SK-N-SH (cell line): ENCODE measurements at regions not wholly inside any gene's neighbourhood (a gene's known extent, or its start where the extent isn't known, plus 50 kb on each side); places are given as distances from the start of the nearest gene placed in this dataset.

Experiments used
- CTCF ChIA-PET: fragments of 300-600, 350-600 bp; formaldehyde crosslinking; extraction: SDS; loops from one replicate; lab custom pipeline; 2021; lab: Yijun Ruan, JAX
- POLR2A ChIA-PET: fragments of 350-600 bp; sonication (Branson Sonifier 250); formaldehyde crosslinking; extraction: SDS; loops from one replicate; lab custom pipeline; 2020; ENCODE audit warnings: antibody characterized with exemption, inconsistent platforms; lab: Yijun Ruan, JAX
- DNase-seq: peaks from one replicate; pipeline ENCODE4 v3.0.0; 2012
- H2AFZ ChIP-seq: fragments of 200-600 bp; sonication (generic); 2 replicates; pipeline ENCODE4 v1.8.1; 2016; ENCODE audit warnings: antibody characterized with exemption, mild to moderate bottlenecking, low read depth
- H3F3A ChIP-seq: fragments of 200-600 bp; sonication (generic); replicated peaks from 2 replicates; pipeline ENCODE3; 2016; ENCODE audit warnings: antibody characterized with exemption, mild to moderate bottlenecking; ENCODE audit not compliant: insufficient read depth
- H3K27ac ChIP-seq, 2 experiments: fragments of 200-500 bp in 1 of 2; fragments of 200-600 bp in 1 of 2; sonication (Bioruptor generic) in 1 of 2; sonication (generic), shearing (Covaris generic) in 1 of 2; 2 replicates each; pipeline versions ENCODE4 v1.5.1 to v1.6.1; 2014 to 2016; ENCODE audit warnings: low read depth in 2 of 2, inconsistent platforms in 1 of 2, low read length in 1 of 2, mild to moderate bottlenecking in 1 of 2, mixed read lengths in 1 of 2
- H3K27me3 ChIP-seq: fragments of 200-600 bp; sonication (generic), shearing (Covaris generic); 2 replicates; pipeline ENCODE4 v1.6.1; 2016; ENCODE audit warnings: mixed run types; ENCODE audit not compliant: insufficient read depth
- H3K36me3 ChIP-seq, 2 experiments: fragments of 200-500 bp in 1 of 2; fragments of 200-600 bp in 1 of 2; sonication (Bioruptor generic) in 1 of 2; sonication (generic) in 1 of 2; replicated peaks in 1 of 2; 2 replicates each; pipeline versions ENCODE3 to v1.5.1; 2014 to 2016; ENCODE audit warnings: low read length in 1 of 2, mild to moderate bottlenecking in 1 of 2; ENCODE audit not compliant: insufficient read depth in 2 of 2, control insufficient read depth in 1 of 2
- H3K4me1 ChIP-seq, 2 experiments: fragments of 200-500 bp in 1 of 2; fragments of 200-600 bp in 1 of 2; sonication (Bioruptor generic) in 1 of 2; sonication (generic), shearing (Covaris generic) in 1 of 2; 2 replicates each; pipeline versions ENCODE4 v1.5.1 to v1.6.1; 2014 to 2016; ENCODE audit warnings: low read depth in 1 of 2, low read length in 1 of 2, mixed run types in 1 of 2; ENCODE audit not compliant: insufficient read depth in 2 of 2, control insufficient read depth in 1 of 2
- H3K4me2 ChIP-seq: fragments of 200-600 bp; sonication (generic), shearing (Covaris generic); 2 replicates; pipeline ENCODE4 v1.6.1; 2017; ENCODE audit warnings: mixed run types
- H3K4me3 ChIP-seq, 2 experiments: fragments of 200-500 bp in 1 of 2; fragments of 200-600 bp in 1 of 2; sonication (Bioruptor generic) in 1 of 2; sonication (generic), shearing (Covaris generic) in 1 of 2; 2 replicates each; pipeline versions ENCODE4 v1.5.1 to v1.8.1; 2014 to 2016; ENCODE audit warnings: low read depth in 2 of 2, inconsistent platforms in 1 of 2, low read length in 1 of 2, mild to moderate bottlenecking in 1 of 2, mixed read lengths in 1 of 2, moderate library complexity in 1 of 2
- H3K79me2 ChIP-seq: fragments of 200-600 bp; sonication (generic); 2 replicates; pipeline ENCODE4 v1.8.1; 2017; ENCODE audit warnings: mild to moderate bottlenecking; ENCODE audit not compliant: insufficient read depth
- H3K9ac ChIP-seq: fragments of 200-600 bp; sonication (generic); 2 replicates; pipeline ENCODE4 v1.6.1; 2017; ENCODE audit warnings: mixed run types
- H3K9me2 ChIP-seq: fragments of 200-600 bp; sonication (generic); 2 replicates; pipeline ENCODE4 v1.6.1; 2017; ENCODE audit warnings: mixed run types
- H3K9me3 ChIP-seq: fragments of 200-600 bp; sonication (generic); 2 replicates; pipeline ENCODE4 v1.6.1; 2017; ENCODE audit warnings: mixed run types, mild to moderate bottlenecking, moderate library complexity
- H4K20me1 ChIP-seq: fragments of 200-600 bp; sonication (generic); 2 replicates; pipeline ENCODE4 v1.6.1; 2017; ENCODE audit warnings: mild to moderate bottlenecking, mixed run types; ENCODE audit not compliant: insufficient read depth
- ELF1 ChIP-seq: IDR thresholded peaks from 2 replicates; pipeline ENCODE4 v1.4.0; 2012
- EP300 ChIP-seq, 2 experiments: IDR thresholded peaks; 2 replicates each; pipeline versions ENCODE4 v1.4.0 to v1.6.1; 2012; ENCODE audit warnings: borderline replicate concordance in 1 of 2, low read depth in 1 of 2, low read length in 1 of 2
- EZH2phosphoT487 ChIP-seq: fragments of 200-600 bp; sonication (generic); IDR thresholded peaks from 2 replicates; pipeline ENCODE4 v1.6.1; 2017; ENCODE audit warnings: low read depth, mixed run types, mild to moderate bottlenecking, antibody characterized with exemption, moderate library complexity, borderline replicate concordance
- FOSL2 ChIP-seq: IDR thresholded peaks from 2 replicates; pipeline ENCODE4 v1.4.0; 2012; ENCODE audit warnings: low read depth, mild to moderate bottlenecking, moderate library complexity, borderline replicate concordance
- FOXM1 ChIP-seq: IDR thresholded peaks from 2 replicates; pipeline ENCODE4 v1.4.0; 2012; ENCODE audit warnings: low read depth, mild to moderate bottlenecking
- GABPA ChIP-seq: IDR thresholded peaks from 2 replicates; pipeline ENCODE4 v1.4.0; 2012; ENCODE audit warnings: low read depth, mild to moderate bottlenecking
- GATA2 ChIP-seq: sonication (generic); formaldehyde crosslinking; IDR thresholded peaks from 2 replicates; pipeline ENCODE4 v1.5.0; 2020; ENCODE audit warnings: mild to moderate bottlenecking, missing genetic modification reagents
- IRF3 ChIP-seq: fragments of 150-350 bp; IDR thresholded peaks from 2 replicates; pipeline ENCODE4 v1.6.1; 2016; ENCODE audit warnings: mild to moderate bottlenecking, low read depth, low read length
- MEF2A ChIP-seq: IDR thresholded peaks from 2 replicates; pipeline ENCODE4 v1.4.0; 2012; ENCODE audit warnings: low read depth, borderline replicate concordance
- NFIC ChIP-seq: IDR thresholded peaks from 2 replicates; pipeline ENCODE4 v1.4.0; 2012; ENCODE audit warnings: borderline replicate concordance
- NRF1 ChIP-seq: IDR thresholded peaks from 2 replicates; pipeline ENCODE4 v1.6.1; 2012; ENCODE audit warnings: low read depth, mild to moderate bottlenecking, low read length
- PBX3 ChIP-seq: IDR thresholded peaks from 2 replicates; pipeline ENCODE4; 2012
- POLR2AphosphoS5 ChIP-seq: IDR thresholded peaks from 2 replicates; pipeline ENCODE4 v1.6.1; 2012; ENCODE audit warnings: low read depth, low read length
- RAD21 ChIP-seq: IDR thresholded peaks from 2 replicates; pipeline ENCODE4 v1.6.1; 2012; ENCODE audit warnings: mild to moderate bottlenecking, low read length
- RFX5 ChIP-seq: IDR thresholded peaks from 2 replicates; pipeline ENCODE4 v1.6.1; 2012; ENCODE audit warnings: mild to moderate bottlenecking, improper control_type of control experiment, low read length
- SIN3A ChIP-seq: IDR thresholded peaks from 2 replicates; pipeline ENCODE4 v1.6.1; 2012; ENCODE audit warnings: low read depth, mild to moderate bottlenecking, low read length, moderate library complexity, borderline replicate concordance
- SMC3 ChIP-seq: IDR thresholded peaks from 2 replicates; pipeline ENCODE4 v1.6.1; 2012; ENCODE audit warnings: low read depth, low read length, improper control_type of control experiment
- TCF12 ChIP-seq: IDR thresholded peaks from 2 replicates; pipeline ENCODE4 v1.4.0; 2012
- TEAD4 ChIP-seq: IDR thresholded peaks from 2 replicates; pipeline ENCODE4 v1.4.0; 2012; ENCODE audit warnings: mild to moderate bottlenecking, borderline replicate concordance; ENCODE audit not compliant: insufficient read depth
- USF2 ChIP-seq: fragments of 150-350 bp; IDR thresholded peaks from 2 replicates; pipeline ENCODE4 v1.6.1; 2017; ENCODE audit warnings: antibody characterized with exemption, low read length, low read depth, borderline replicate concordance
- ZBTB33 ChIP-seq: IDR thresholded peaks from 2 replicates; pipeline ENCODE4 v1.4.0; 2012; ENCODE audit warnings: low read depth, borderline replicate concordance
- WGBS: methylation state at CpG from one replicate; pipeline ENCODE4 v1.1.6; 2017; ENCODE audit warnings: low lambda C conversion rate; 5-methylcytosine and 5-hydroxymethylcytosine counted together
- TF ChIP-seq, protein P1 (sequence below): fragments of 200-600 bp; sonication (generic); IDR thresholded peaks from 2 replicates; pipeline ENCODE4 v1.6.1; 2017; ENCODE audit warnings: antibody characterized with exemption, mild to moderate bottlenecking, moderate library complexity

GRCh38 chr12:91327131-91327530 is 144.5 kb upstream of the DCN start (continued):
- TF ChIP-seq, protein P1, sequence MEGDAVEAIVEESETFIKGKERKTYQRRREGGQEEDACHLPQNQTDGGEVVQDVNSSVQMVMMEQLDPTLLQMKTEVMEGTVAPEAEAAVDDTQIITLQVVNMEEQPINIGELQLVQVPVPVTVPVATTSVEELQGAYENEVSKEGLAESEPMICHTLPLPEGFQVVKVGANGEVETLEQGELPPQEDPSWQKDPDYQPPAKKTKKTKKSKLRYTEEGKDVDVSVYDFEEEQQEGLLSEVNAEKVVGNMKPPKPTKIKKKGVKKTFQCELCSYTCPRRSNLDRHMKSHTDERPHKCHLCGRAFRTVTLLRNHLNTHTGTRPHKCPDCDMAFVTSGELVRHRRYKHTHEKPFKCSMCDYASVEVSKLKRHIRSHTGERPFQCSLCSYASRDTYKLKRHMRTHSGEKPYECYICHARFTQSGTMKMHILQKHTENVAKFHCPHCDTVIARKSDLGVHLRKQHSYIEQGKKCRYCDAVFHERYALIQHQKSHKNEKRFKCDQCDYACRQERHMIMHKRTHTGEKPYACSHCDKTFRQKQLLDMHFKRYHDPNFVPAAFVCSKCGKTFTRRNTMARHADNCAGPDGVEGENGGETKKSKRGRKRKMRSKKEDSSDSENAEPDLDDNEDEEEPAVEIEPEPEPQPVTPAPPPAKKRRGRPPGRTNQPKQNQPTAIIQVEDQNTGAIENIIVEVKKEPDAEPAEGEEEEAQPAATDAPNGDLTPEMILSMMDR: no peak
- TF ChIP-seq RAD21: no peak
- no peak for TF ChIP-seq ELF1
- TF ChIP-seq EP300 (IDR thresholded peaks at IDR 0.05; ENCODE audit: borderline replicate concordance in 1 of 2, low read depth in 1 of 2, low read length in 1 of 2): no peak
- TF ChIP-seq RFX5: no peak
- no peak for TF ChIP-seq POLR2AphosphoS5

GRCh38 chr12:91326058-91327027 is 143.7 kb upstream of the DCN start:
- Histone ChIP-seq H3K79me2 (no peaks in the 10 kb centered on the region), H3K27me3 (no peaks in the 10 kb centered on the region), H3K36me3 (no peaks in the 10 kb centered on the region), H3K4me1 (no peaks in the 10 kb centered on the region; a peak in 1 of 4 replicates), H2AFZ (no peak overlapping the region), H3K9me3 (no peaks in the 10 kb centered on the region), H3K27ac (peak overlapping the region; percentile 70 to 91; a peak in 3 of 4 replicates), H3K4me2 (peak overlapping the region; percentile 20; the same call in 1 of the 2 replicates), H4K20me1 (no peaks in the 10 kb centered on the region), H3K9ac (no peak overlapping the region), H3F3A (peaks cover 18% of the 10 kb centered on the region), H3K4me3 (peak overlapping the region in 1 of 2 experiments; percentile 45; a peak in 1 of 4 replicates), H3K9me2 (no peaks in the 10 kb centered on the region)
- peak; percentile 26 for DNase-seq
- POLR2A ChIA-PET: no interaction called here
- 19% methylated on average over 2 of the region's 2 CpGs for WGBS
- CTCF ChIA-PET: interaction anchor here (0.5 to 7.6 kb wide), 42 partner anchors 10 to 365 kb away, joined by 3 to 95 read pairs (median 4); no protein-coding TSS in a partner anchor
- TF ChIP-seq EZH2phosphoT487 (no peak), RFX5 (no peak), NFIC (peak; percentile 67), ELF1 (no peak), SMC3 (peak; percentile 68), SIN3A (no peak), TCF12 (peak; percentile 96), NRF1 (no peak), PBX3 (peak; percentile 95), TEAD4 (peak; percentile 67; the same call in 1 of the 2 replicates), FOSL2 (no peak; the same call in 1 of the 2 replicates), ZBTB33 (0 out of 2 replicates have a peak, but pooled peaks have one; percentile 23), USF2 (no peak), FOXM1 (peak; percentile 81), IRF3 (no peak), MEF2A (no peak), GABPA (no peak), GATA2 (CRISPR knock-in tag) (no peak)
